ENCODE measurements at regions not wholly inside any gene's neighbourhood (a gene's known extent, or its start where the extent isn't known, plus 50 kb on each side); places are given as distances from the start of the nearest gene placed in this dataset.

GRCh38 chr12:63232896-63233295, 81.9 kb upstream of the AVPR1A start:
- no peak overlapping the region for H3K9ac ChIP-seq (ENCODE audit: low read length)
- no peak overlapping the region for H3K4me3 ChIP-seq (ENCODE audit: control extremely low read depth in 1 of 5, extremely low read depth in 1 of 5, insufficient read depth in 1 of 5, low read depth in 2 of 5, low read length in 4 of 5)
- H3K36me3 ChIP-seq (replicated peaks in 1 of 2; ENCODE audit: control extremely low read depth in 1 of 2, control insufficient read depth in 1 of 2, extremely low read depth in 1 of 2, insufficient read depth in 2 of 2, low read length in 1 of 2), result no peaks in the 10 kb centered on the region
- 83% methylated on average over 1 of the region's 3 CpGs for WGBS (ENCODE audit: insufficient coverage)
- no peak overlapping the region for H3K27ac Mint-ChIP-seq
- ATAC-seq (ENCODE audit: low read depth), result no peak
- H3K79me2 ChIP-seq (ENCODE audit: control insufficient read depth, insufficient read depth, low read length), result no peaks in the 10 kb centered on the region
- ChIA-PET POLR2A (no interaction called here), CTCF (no interaction called here)
- H3K4me3 Mint-ChIP-seq, result no peak overlapping the region
- H3K4me1 Mint-ChIP-seq, result no peaks in the 10 kb centered on the region
- peaks cover 0 to 1% (median 0%) of the 10 kb centered on the region in 3 donors for H3K9me3 ChIP-seq (ENCODE audit: control extremely low read depth in 1 of 3, control insufficient read depth in 2 of 3, insufficient read depth in 1 of 3, low read length in 2 of 3)
- no peaks in the 10 kb centered on the region for H4K20me1 ChIP-seq (ENCODE audit: control insufficient read depth, insufficient read depth, low read length, poor library complexity, severe bottlenecking)
- DNase-seq, result no peak
- no peak for TF ChIP-seq CTCF (IDR thresholded peaks at IDR 0.05)
- no peak for TF ChIP-seq EZH2 (IDR thresholded peaks at IDR 0.05; ENCODE audit: borderline replicate concordance, insufficient read depth, low read depth, low read length, poor library complexity, severe bottlenecking)
- H2AFZ ChIP-seq (ENCODE audit: insufficient read depth, low read depth, low read length, poor library complexity, severe bottlenecking), result no peak overlapping the region
- no peaks in the 10 kb centered on the region for H3K27me3 Mint-ChIP-seq
- H3K9me3 Mint-ChIP-seq (ENCODE audit: insufficient read depth), result no peaks in the 10 kb centered on the region
- no peaks in the 10 kb centered on the region for H3K27me3 ChIP-seq (replicated peaks in 1 of 4; ENCODE audit: control extremely low read depth in 1 of 4, control insufficient read depth in 3 of 4, insufficient read depth in 4 of 4, low read length in 3 of 4)
- H3K4me2 ChIP-seq (replicated peaks; ENCODE audit: low read depth, low read length, poor library complexity, severe bottlenecking), result no peak overlapping the region
- H3K4me1 ChIP-seq (ENCODE audit: control insufficient read depth in 2 of 2, insufficient read depth in 2 of 2, low read length in 2 of 2), result no peaks in the 10 kb centered on the region
- intact Hi-C loops (cut with micrococcal nuclease), result no loop called here
- no peak overlapping the region for H3K27ac ChIP-seq (ENCODE audit: low read length in 2 of 2)

- Histone ChIP-seq H3K4me3 (ENCODE audit: control extremely low read depth in 1 of 5, extremely low read depth in 1 of 5, insufficient read depth in 1 of 5, low read depth in 2 of 5, low read length in 4 of 5) (no peak overlapping the region), H3K9ac (ENCODE audit: low read length) (no peak overlapping the region), H3K4me2 (replicated peaks; ENCODE audit: low read depth, low read length, poor library complexity, severe bottlenecking) (no peak overlapping the region), H3K4me1 (ENCODE audit: control insufficient read depth in 2 of 2, insufficient read depth in 2 of 2, low read length in 2 of 2) (no peaks in the 10 kb centered on the region), H2AFZ (ENCODE audit: insufficient read depth, low read depth, low read length, poor library complexity, severe bottlenecking) (no peak overlapping the region), H3K36me3 (replicated peaks in 1 of 2; ENCODE audit: control extremely low read depth in 1 of 2, control insufficient read depth in 1 of 2, extremely low read depth in 1 of 2, insufficient read depth in 2 of 2, low read length in 1 of 2) (no peaks in the 10 kb centered on the region), H3K79me2 (ENCODE audit: control insufficient read depth, insufficient read depth, low read length) (no peaks in the 10 kb centered on the region), H3K9me3 (ENCODE audit: control extremely low read depth in 1 of 3, control insufficient read depth in 2 of 3, insufficient read depth in 1 of 3, low read length in 2 of 3) (no peaks in the 10 kb centered on the region), H4K20me1 (ENCODE audit: control insufficient read depth, insufficient read depth, low read length, poor library complexity, severe bottlenecking) (no peaks in the 10 kb centered on the region), H3K27me3 (replicated peaks in 1 of 4; ENCODE audit: control extremely low read depth in 1 of 4, control insufficient read depth in 3 of 4, insufficient read depth in 4 of 4, low read length in 3 of 4) (no peaks in the 10 kb centered on the region), H3K27ac (ENCODE audit: low read length in 2 of 2) (no peak overlapping the region)
- intact Hi-C loops (cut with micrococcal nuclease), result no loop called here
- DNase-seq (no peak), ATAC-seq (ENCODE audit: low read depth) (no peak)
- H3K4me3 Mint-ChIP-seq, result no peak overlapping the region
- POLR2A ChIA-PET, result no interaction called here
- CTCF ChIA-PET, result no interaction called here
- H3K4me1 Mint-ChIP-seq, result no peaks in the 10 kb centered on the region
- TF ChIP-seq EZH2 (IDR thresholded peaks at IDR 0.05; ENCODE audit: borderline replicate concordance, insufficient read depth, low read depth, low read length, poor library complexity, severe bottlenecking), result no peak
- TF ChIP-seq CTCF (IDR thresholded peaks at IDR 0.05), result no peak
- H3K27ac Mint-ChIP-seq, result no peak overlapping the region
- H3K9me3 Mint-ChIP-seq (ENCODE audit: insufficient read depth), result no peaks in the 10 kb centered on the region
- 67% methylated on average over 2 of the region's 3 CpGs for WGBS (ENCODE audit: insufficient coverage)
- no peaks in the 10 kb centered on the region for H3K27me3 Mint-ChIP-seq
Measured at GRCh38 chr12:63228853-63229252, 77.9 kb upstream of the AVPR1A start.

All from B cell (primary cell).